Glutamatergic neuron (in vitro differentiated cells): ENCODE measurements at regions not wholly inside any gene's neighbourhood (a gene's known extent, or its start where the extent isn't known, plus 50 kb on each side); places are given as distances from the start of the nearest gene placed in this dataset.

Source experiments
- DNase-seq: peaks from one replicate; pipeline ENCODE4 v3.0.0; 2022
- H3K27ac Mint-ChIP-seq: one replicate; pipeline ENCODE4 v1.8.0; 2020; ENCODE audit warnings: mild to moderate bottlenecking, mixed read lengths, inconsistent platforms; ENCODE audit not compliant: unreplicated experiment
- H3K27me3 Mint-ChIP-seq: one replicate; pipeline ENCODE4 v1.8.0; 2020; ENCODE audit warnings: mild to moderate bottlenecking, moderate library complexity, mixed read lengths, inconsistent platforms; ENCODE audit not compliant: unreplicated experiment
- H3K36me3 Mint-ChIP-seq: one replicate; pipeline ENCODE4 v1.8.0; 2020; ENCODE audit warnings: mild to moderate bottlenecking, mixed read lengths, inconsistent platforms; ENCODE audit not compliant: unreplicated experiment
- H3K4me1 Mint-ChIP-seq: one replicate; pipeline ENCODE4 v1.8.0; 2020; ENCODE audit warnings: mild to moderate bottlenecking, low read depth, mixed read lengths, inconsistent platforms; ENCODE audit not compliant: unreplicated experiment
- H3K4me3 Mint-ChIP-seq: one replicate; pipeline ENCODE4 v1.8.0; 2020; ENCODE audit warnings: mild to moderate bottlenecking, mixed read lengths, inconsistent platforms; ENCODE audit not compliant: unreplicated experiment
- H3K9me3 Mint-ChIP-seq: one replicate; pipeline ENCODE4 v1.8.0; 2020; ENCODE audit warnings: mild to moderate bottlenecking, moderate library complexity, mixed read lengths, inconsistent platforms; ENCODE audit not compliant: unreplicated experiment
- TF ChIP-seq, protein P1 (sequence below): fragments of 200-600 bp; sonication (generic); IDR thresholded peaks from one replicate; pipeline ENCODE4 v1.5.0; 2021; ENCODE audit not compliant: partially characterized antibody, unreplicated experiment

DNA sequence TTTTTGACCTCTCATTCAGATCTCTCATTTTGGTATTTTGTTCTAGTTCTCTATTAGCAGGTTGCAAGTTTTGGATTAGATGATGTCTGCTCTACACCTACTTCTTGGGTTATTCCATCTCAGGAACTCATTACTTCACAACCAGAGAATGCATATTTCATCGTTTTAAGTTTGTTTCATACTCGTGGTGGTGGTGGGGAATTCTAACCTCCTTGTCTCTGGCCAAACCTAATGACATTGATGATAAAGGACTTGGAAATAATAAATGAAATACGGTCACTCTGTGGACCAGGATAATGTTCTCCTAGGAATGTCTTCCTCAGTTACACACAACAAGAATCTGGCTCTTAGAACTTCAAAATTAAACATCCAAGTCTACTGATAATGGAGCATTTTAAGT, 115.2 kb downstream of the CDC42EP3 start:
- Mint-ChIP-seq H3K36me3 (no peaks in the 10 kb centered on the region), H3K27ac (no peak overlapping the region), H3K27me3 (no peaks in the 10 kb centered on the region), H3K4me1 (no peaks in the 10 kb centered on the region), H3K9me3 (peaks cover 2% of the 10 kb centered on the region), H3K4me3 (no peak overlapping the region)
- TF ChIP-seq, protein P1, sequence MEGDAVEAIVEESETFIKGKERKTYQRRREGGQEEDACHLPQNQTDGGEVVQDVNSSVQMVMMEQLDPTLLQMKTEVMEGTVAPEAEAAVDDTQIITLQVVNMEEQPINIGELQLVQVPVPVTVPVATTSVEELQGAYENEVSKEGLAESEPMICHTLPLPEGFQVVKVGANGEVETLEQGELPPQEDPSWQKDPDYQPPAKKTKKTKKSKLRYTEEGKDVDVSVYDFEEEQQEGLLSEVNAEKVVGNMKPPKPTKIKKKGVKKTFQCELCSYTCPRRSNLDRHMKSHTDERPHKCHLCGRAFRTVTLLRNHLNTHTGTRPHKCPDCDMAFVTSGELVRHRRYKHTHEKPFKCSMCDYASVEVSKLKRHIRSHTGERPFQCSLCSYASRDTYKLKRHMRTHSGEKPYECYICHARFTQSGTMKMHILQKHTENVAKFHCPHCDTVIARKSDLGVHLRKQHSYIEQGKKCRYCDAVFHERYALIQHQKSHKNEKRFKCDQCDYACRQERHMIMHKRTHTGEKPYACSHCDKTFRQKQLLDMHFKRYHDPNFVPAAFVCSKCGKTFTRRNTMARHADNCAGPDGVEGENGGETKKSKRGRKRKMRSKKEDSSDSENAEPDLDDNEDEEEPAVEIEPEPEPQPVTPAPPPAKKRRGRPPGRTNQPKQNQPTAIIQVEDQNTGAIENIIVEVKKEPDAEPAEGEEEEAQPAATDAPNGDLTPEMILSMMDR = no peak
- DNase-seq = no peak

DNA sequence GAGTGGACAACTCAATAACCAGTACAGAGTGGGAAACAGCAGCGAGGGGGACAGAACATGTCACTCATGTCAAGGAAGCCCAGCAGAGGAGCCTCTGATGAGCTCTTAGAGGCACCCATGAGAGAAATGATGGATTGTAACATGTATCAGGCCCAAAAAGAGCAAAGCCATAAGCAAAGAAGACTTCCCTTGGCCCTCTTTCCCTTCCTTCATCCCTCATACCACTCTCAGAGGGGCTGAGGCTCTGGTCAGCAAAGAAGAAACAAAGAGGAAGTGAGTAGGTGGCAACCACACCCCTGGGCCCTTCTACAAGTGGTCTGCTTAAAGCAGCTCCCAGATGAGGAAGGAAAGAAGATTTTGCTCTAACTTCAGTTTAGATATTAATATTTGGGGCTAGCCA, 112.8 kb downstream of the CDC42EP3 start:
- H3K27ac Mint-ChIP-seq = no peak overlapping the region
- no peaks in the 10 kb centered on the region for H3K36me3 Mint-ChIP-seq
- peaks cover 1% of the 10 kb centered on the region for H3K4me1 Mint-ChIP-seq
- peaks cover 2% of the 10 kb centered on the region for H3K9me3 Mint-ChIP-seq
- peaks cover 3% of the 10 kb centered on the region for H3K27me3 Mint-ChIP-seq
- H3K4me3 Mint-ChIP-seq = no peak overlapping the region
- DNase-seq = no peak
- TF ChIP-seq, protein P1 = no peak

DNA sequence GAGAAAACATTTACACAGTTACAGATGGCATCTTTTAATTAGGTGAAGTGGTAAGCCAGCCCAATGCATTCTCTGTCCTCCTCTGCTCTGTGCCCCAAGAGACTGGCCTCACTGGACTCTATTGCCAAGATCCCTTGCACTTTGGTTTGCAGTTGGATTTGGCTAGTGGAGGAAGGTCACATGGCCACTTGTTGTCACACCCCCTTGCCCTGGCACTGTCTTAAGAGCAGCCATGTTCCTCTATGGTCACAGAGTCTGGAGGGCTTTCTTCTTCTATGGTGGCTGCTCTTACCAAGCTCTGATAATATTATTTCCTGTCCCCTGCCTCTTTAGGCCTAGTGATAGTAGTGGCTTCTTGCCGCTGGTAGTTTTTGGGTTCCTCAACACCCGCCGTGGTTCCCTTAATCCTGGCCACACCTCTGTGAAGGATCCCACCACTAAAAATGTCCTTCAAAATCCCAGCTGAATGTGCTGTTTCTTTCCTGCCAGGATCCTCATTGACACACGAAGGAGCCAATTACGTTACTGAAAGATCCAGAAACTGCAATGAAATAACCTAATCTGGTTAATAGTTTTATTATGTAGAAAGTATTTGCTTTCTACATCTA, 111.1 kb downstream of the CDC42EP3 start:
- TF ChIP-seq, protein P1 = no peak
- no peak overlapping the region for H3K27ac Mint-ChIP-seq
- no peaks in the 10 kb centered on the region for H3K36me3 Mint-ChIP-seq
- no peak for DNase-seq
- H3K4me1 Mint-ChIP-seq = peaks cover 1% of the 10 kb centered on the region
- H3K4me3 Mint-ChIP-seq = no peak overlapping the region
- H3K9me3 Mint-ChIP-seq = peaks cover 2% of the 10 kb centered on the region
- peaks cover 3% of the 10 kb centered on the region for H3K27me3 Mint-ChIP-seq

DNA sequence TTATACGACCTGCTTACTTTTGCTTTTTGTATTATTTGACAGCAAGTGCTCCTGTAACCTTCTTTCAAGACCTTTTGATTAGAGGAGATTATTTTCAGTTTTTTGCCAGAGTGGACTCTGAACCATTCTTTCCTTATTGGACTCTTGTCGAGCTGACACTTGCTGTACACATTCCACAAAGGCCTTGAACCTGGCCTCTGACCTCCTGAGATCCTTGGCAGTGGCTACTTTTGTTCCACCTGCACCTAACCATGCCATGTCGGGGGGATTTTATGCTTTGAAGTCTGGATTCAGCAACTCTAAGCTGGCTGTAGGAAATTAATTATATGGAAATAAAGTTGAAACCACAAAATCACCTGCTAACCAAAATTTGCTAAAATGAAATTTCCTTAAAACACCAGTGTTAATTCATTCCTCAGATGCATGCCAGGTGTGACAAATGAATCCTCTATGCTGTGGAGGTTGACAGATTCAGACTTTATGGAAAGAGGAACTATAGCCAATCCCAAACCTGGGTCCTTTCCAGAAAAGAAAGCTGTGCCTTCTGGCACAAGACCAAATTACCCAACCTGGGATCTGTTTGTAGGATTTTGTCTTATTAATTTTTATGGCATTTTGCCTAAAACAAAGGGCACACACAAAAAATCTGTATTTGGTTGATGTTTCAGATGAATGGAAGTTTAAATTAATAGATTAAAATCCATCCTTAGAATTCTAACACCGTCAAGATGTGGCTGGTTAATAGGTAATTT, 110.4 kb downstream of the CDC42EP3 start:
- TF ChIP-seq, protein P1 = no peak
- Mint-ChIP-seq H3K27ac (no peak overlapping the region), H3K9me3 (peaks cover 2% of the 10 kb centered on the region), H3K36me3 (no peaks in the 10 kb centered on the region), H3K4me1 (peaks cover 1% of the 10 kb centered on the region), H3K4me3 (no peak overlapping the region), H3K27me3 (peaks cover 3% of the 10 kb centered on the region)
- no peak for DNase-seq
